ENCODE measurements at regions not wholly inside any gene's neighbourhood (a gene's known extent, or its start where the extent isn't known, plus 50 kb on each side); places are given as distances from the start of the nearest gene placed in this dataset.

- CTCF ChIA-PET: interaction anchor here (1.0 to 1.3 kb wide), 4 partner anchors 11 to 36 kb away, joined by 3 to 5 read pairs (median 3); no protein-coding TSS in a partner anchor
Measured at GRCh38 chr4:138909587-138909986, 106.0 kb upstream of the NOCT start.

More at GRCh38 chr4:138909587-138909986, 106.0 kb upstream of the NOCT start:
- H3K9me3 ChIP-seq (replicated peaks; ENCODE audit: control insufficient read depth, insufficient read depth, low read length): no peaks in the 10 kb centered on the region
- dilution Hi-C loops (cut with MboI; ENCODE audit: extremely low pct_ligation_motif_present, low sequenced_read_pairs) (no loop called here), intact Hi-C loops (cut with micrococcal nuclease) (no loop called here)
- no peaks in the 10 kb centered on the region for H3K9me1 ChIP-seq (replicated peaks; ENCODE audit: control insufficient read depth, extremely low read depth, insufficient read depth, low read length)
- H2AFZ ChIP-seq (ENCODE audit: low read depth, low read length): no peak overlapping the region
- no TSS peak for BruUV-seq (replicated peaks)
- no peaks in the 10 kb centered on the region for H4K20me1 ChIP-seq (replicated peaks; ENCODE audit: control insufficient read depth, extremely low read depth, insufficient read depth, low read length)
- no peak for FAIRE-seq
- no peak overlapping the region for H3K9ac ChIP-seq (replicated peaks; ENCODE audit: extremely low read depth, insufficient read depth, low read length)
- POLR2A ChIA-PET: interaction anchor here (0.5 kb wide), 1 partner anchor 53 kb away, joined by 3 read pairs; no protein-coding TSS in a partner anchor
- no peaks in the 10 kb centered on the region for H3K27me3 ChIP-seq (ENCODE audit: control insufficient read depth in 2 of 2, insufficient read depth in 2 of 2, low read length in 2 of 2)
- no peaks in the 10 kb centered on the region for H3K79me2 ChIP-seq (ENCODE audit: control insufficient read depth, insufficient read depth, low read length)
- H3K4me1 ChIP-seq (ENCODE audit: control insufficient read depth, extremely low read depth, insufficient read depth, low read length): peaks cover 16% of the 10 kb centered on the region
- no peaks in the 10 kb centered on the region for H3K36me3 ChIP-seq (ENCODE audit: control insufficient read depth in 2 of 2, extremely low read depth in 1 of 2, insufficient read depth in 2 of 2, low read length in 2 of 2)
- no peak overlapping the region for H3K27ac ChIP-seq (ENCODE audit: insufficient read depth, low read depth, low read length)
- DNase-seq (ENCODE audit: low read depth, low spot score): no peak
- H3K4me3 ChIP-seq (replicated peaks in 1 of 3; ENCODE audit: insufficient read depth in 1 of 3, low read depth in 1 of 3, low read length in 3 of 3): no peak overlapping the region
- H3K4me2 ChIP-seq (ENCODE audit: insufficient read depth, low read length): no peak overlapping the region
- TF ChIP-seq, protein P1, sequence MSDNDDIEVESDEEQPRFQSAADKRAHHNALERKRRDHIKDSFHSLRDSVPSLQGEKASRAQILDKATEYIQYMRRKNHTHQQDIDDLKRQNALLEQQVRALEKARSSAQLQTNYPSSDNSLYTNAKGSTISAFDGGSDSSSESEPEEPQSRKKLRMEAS (IDR thresholded peaks at IDR 0.05; ENCODE audit: insufficient read depth, insufficient read length): no peak
- no peak for TF ChIP-seq JUN (IDR thresholded peaks at IDR 0.05; ENCODE audit: borderline replicate concordance, insufficient read depth, insufficient read length, low read depth)
- no peak for TF ChIP-seq EZH2 (IDR thresholded peaks at IDR 0.05; ENCODE audit: borderline replicate concordance, low read depth, low read length, severe bottlenecking)
- TF ChIP-seq POLR2A (IDR thresholded peaks at IDR 0.05; ENCODE audit: low read depth, low read length): no peak
- no peak for TF ChIP-seq GATA2 (IDR thresholded peaks at IDR 0.05; ENCODE audit: insufficient read depth, insufficient read length, low read depth, low read length)
- TF ChIP-seq MYC (IDR thresholded peaks at IDR 0.05; ENCODE audit: low read depth, low read length): no peak
- no peak for TF ChIP-seq FOS (IDR thresholded peaks at IDR 0.05; ENCODE audit: borderline replicate concordance, insufficient read depth, low read length)
- TF ChIP-seq POLR2AphosphoS5 (IDR thresholded peaks at IDR 0.05; ENCODE audit: insufficient read depth, low read depth, low read length): no peak
- TF ChIP-seq CTCF (IDR thresholded peaks at IDR 0.05; ENCODE audit: extremely low read depth in 1 of 2, insufficient read depth in 1 of 2, low read depth in 1 of 2, low read length in 2 of 2): no peak
